ENCODE measurements at regions not wholly inside any gene's neighbourhood (a gene's known extent, or its start where the extent isn't known, plus 50 kb on each side); places are given as distances from the start of the nearest gene placed in this dataset.
"Not testable (repeated sequence)": the region's sequence is repeated elsewhere in the genome, so short reads cannot be mapped to it uniquely, and the experiment has no call there.

DNA sequence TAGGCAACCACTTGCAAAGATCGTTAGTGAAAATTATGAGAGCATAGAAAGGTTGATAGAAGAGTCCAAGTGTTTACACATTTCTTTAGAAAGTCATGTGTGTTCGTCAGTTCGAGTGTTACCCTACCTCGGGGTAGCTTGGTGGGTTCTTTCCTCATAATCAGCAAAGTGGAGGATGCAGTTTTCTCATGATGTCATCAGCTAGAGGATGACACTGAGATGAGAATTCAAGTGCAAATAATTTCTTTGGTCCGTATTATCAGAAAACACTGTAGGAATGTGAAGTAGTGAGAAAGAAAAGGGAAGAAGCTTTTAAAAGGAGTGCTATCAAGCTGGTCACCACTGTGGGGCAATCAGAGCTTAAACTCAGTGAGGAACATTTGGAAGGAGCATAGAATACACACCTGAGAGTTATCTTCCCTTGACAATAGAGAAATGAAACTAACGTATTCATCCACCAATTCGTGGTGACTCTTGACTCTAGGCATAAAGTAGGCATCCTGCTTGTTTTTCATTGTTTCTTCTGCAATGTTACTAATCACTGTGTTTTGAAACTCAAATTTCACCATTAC, 1340.9 kb upstream of the TMEM132C start:
- no peak for DNase-seq (ENCODE audit: low read depth)
- TF ChIP-seq, protein P1, sequence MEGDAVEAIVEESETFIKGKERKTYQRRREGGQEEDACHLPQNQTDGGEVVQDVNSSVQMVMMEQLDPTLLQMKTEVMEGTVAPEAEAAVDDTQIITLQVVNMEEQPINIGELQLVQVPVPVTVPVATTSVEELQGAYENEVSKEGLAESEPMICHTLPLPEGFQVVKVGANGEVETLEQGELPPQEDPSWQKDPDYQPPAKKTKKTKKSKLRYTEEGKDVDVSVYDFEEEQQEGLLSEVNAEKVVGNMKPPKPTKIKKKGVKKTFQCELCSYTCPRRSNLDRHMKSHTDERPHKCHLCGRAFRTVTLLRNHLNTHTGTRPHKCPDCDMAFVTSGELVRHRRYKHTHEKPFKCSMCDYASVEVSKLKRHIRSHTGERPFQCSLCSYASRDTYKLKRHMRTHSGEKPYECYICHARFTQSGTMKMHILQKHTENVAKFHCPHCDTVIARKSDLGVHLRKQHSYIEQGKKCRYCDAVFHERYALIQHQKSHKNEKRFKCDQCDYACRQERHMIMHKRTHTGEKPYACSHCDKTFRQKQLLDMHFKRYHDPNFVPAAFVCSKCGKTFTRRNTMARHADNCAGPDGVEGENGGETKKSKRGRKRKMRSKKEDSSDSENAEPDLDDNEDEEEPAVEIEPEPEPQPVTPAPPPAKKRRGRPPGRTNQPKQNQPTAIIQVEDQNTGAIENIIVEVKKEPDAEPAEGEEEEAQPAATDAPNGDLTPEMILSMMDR (conservative IDR thresholded peaks at IDR 0.05; ENCODE audit: low read length) = no peak
- no peak overlapping the region for H3K4me3 ChIP-seq (ENCODE audit: low read length)

DNA sequence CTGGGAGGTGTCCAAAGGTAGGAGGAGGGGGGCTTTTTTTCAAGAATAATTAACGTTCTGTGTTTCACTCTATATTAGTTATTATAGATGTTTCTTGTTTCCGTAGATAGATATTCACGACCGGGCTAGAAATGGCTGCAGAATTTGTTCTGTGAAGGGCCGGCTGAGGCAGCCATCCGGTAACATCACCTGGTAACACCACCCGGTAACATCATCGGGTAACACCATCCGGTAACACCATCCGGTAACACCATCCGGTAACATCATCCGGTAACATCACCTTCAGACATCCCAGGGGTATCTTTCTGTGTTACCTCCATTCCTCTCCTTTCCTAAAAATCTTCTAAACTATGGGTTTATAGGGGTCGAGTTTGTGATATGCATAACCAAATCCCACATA, 1336.7 kb upstream of the TMEM132C start:
- DNase-seq (ENCODE audit: low read depth) = no peak
- no peak overlapping the region for H3K4me3 ChIP-seq (ENCODE audit: low read length)
- TF ChIP-seq, protein P1 (conservative IDR thresholded peaks at IDR 0.05; ENCODE audit: low read length) = no peak

DNA sequence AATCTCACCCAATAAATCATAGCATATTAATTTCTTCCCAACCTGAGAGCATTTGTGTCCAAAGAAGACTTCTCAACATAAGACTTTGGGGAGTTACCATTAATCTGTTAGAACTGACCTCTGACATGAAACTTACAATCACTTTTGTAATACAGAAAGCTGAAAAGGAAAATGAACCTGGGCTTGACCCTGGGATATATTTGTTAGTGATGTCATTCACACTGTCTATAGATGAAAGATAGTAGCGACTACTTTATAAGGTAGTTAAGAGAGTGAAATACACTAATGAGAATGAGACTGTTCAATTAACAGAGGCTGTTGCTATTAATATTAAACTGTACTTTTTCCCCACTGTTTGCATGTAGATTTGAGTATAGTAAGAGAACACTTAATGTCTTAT, 1334.8 kb upstream of the TMEM132C start:
- no peak for DNase-seq (ENCODE audit: low read depth)
- no peak overlapping the region for H3K4me3 ChIP-seq (ENCODE audit: low read length)
- TF ChIP-seq, protein P1 (conservative IDR thresholded peaks at IDR 0.05; ENCODE audit: low read length) = no peak

DNA sequence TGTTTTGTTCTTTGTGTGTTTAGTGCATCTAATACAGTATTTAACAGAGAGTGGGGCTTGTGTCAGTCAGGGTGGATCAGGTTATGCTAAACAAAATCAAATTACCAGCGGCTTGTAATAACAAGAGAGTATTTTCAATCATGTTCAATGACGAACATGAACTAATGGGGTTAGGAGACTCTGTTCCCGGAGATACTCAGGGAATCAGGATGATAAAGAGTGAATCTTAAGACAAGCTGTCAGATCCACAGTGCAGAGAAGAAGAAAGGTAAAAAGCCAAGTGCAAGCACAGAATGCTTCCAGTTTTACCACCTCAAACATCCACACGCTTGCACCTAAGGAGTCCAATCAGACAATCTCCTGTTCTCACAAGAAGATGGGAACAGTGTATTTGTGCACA, 1331.5 kb upstream of the TMEM132C start:
- DNase-seq (ENCODE audit: low read depth) = no peak
- H3K4me3 ChIP-seq (ENCODE audit: low read length) = no peak overlapping the region
- TF ChIP-seq, protein P1 (conservative IDR thresholded peaks at IDR 0.05; ENCODE audit: low read length) = no peak

DNA sequence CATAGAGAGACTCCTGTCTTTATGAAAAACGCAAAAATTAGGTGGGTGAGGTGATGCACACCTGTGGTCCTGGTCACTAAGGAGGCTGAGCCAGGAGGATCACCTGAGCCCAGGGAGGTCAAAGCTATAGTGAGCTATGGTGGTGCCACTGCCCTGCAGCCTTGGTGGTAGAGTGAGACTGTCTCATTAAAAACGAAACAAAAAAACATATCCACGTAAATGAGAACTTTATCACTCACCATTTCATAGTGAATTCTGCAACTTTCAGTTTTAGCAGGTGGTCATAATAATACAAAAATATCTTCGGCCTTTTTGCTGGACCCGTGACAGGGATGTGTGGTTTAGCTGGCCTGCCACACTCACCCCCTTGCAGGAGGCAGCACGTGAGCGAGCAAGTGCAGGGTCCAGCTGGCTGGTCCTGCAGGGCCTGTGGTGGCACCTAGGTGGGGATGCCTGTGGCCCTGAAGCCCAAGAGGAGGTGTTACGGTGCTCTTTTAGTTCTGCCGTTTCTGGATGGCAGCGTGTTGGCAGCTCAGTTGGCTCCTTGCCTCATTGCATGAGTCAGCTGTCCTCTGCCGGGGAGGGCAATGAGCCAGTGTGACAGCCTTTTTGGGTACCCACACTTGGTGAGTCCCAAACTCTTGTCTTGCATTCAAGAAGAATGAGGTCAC, 1330.7 kb upstream of the TMEM132C start:
- H3K4me3 ChIP-seq (ENCODE audit: low read length) = no peak overlapping the region
- peak; percentile 20 for DNase-seq (ENCODE audit: low read depth)
- TF ChIP-seq, protein P1 (conservative IDR thresholded peaks at IDR 0.05; ENCODE audit: low read length) = no peak

DNA sequence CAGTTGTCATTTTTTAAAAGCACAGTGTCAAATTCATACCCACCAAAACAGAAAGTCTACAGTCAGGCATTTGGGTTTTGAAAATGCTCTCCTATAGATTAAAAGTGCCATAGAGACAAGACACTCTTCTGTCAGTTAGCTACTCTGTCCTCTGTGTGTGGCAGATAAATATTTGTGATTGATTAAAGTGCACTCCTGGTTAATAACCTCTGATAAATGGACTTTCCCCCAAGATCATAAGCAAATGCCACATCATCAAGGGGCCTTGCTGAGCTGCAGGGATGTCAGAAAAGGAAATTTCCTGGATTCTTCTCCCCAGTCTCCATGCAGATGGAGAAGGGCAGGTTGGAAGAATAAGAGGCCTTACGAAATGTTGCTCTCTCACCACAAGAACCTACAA, 1329.5 kb upstream of the TMEM132C start:
- DNase-seq (ENCODE audit: low read depth) = no peak
- no peak overlapping the region for H3K4me3 ChIP-seq (ENCODE audit: low read length)
- TF ChIP-seq, protein P1 (conservative IDR thresholded peaks at IDR 0.05; ENCODE audit: low read length) = no peak

DNA sequence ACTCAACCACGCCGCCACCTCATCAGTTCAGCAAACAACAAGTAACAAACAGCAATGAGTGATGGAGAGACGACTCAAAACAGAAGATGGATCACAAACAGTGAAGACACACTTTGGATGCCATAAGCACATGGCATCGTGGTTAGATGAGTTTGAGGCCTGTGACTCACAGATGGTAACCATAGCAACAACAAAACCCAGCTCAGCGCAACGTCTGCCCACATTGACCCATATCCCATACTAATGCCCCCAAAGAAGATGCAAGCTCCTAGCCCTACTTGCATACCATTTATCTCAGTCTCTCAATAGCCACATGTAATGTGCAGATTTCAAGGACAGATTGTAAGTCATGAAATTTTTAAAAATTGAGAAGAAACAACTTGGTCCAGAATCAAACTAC, 1322.3 kb upstream of the TMEM132C start:
- TF ChIP-seq, protein P1 (conservative IDR thresholded peaks at IDR 0.05; ENCODE audit: low read length) = no peak
- no peak for DNase-seq (ENCODE audit: low read depth)

DNA sequence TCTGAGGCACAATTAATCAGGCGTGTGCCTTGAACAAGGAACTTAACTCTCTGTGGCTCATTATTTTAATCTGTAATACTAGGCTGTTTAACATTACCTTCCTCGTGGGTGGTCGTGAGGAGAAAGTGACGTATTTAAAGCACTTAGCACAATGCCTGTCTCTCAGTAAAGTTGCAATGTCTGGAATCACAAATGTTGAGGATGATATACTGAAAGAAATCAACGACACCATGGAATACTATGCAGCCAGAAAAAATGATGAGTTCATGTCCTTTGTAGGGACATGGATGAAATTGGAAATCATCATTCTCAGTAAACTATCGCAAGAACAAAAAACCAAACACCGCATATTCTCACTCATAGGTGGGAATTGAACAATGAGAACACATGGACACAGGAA, 1320.0 kb upstream of the TMEM132C start:
- not testable (repeated sequence) for H3K4me3 ChIP-seq (ENCODE audit: low read length)

More for the DNA sequence above, 1322.3 kb upstream of the TMEM132C start:
- no peak overlapping the region for H3K4me3 ChIP-seq (ENCODE audit: low read length)

More for the DNA sequence above, 1320.0 kb upstream of the TMEM132C start:
- not testable (repeated sequence) for DNase-seq (ENCODE audit: low read depth)

All from AG10803 (cell line).